ENCODE measurements at regions not wholly inside any gene's neighbourhood (a gene's known extent, or its start where the extent isn't known, plus 50 kb on each side); places are given as distances from the start of the nearest gene placed in this dataset.

GRCh38 chrX:148372925-148373324, 127.5 kb upstream of the AFF2 start:
- no peak for DNase-seq

DNA sequence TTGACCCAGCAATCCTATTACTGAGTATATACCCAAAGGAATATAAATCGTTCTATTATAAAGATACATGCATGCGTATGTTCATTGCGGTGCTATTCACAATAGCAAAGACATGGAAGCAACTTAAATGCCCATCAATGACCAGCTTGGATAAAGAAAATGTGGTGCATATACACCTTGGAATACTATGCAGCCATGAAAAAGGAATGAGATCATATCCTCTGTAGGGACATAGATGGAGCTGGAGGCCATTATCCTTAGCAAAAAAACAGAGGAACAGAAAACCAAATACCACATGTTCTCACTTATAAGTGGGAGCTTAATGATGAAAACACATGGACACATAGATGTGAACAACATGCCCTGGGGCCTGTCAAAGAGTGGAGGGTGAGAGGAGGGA, 124.1 kb upstream of the AFF2 start:
- DNase-seq = no peak

DNA sequence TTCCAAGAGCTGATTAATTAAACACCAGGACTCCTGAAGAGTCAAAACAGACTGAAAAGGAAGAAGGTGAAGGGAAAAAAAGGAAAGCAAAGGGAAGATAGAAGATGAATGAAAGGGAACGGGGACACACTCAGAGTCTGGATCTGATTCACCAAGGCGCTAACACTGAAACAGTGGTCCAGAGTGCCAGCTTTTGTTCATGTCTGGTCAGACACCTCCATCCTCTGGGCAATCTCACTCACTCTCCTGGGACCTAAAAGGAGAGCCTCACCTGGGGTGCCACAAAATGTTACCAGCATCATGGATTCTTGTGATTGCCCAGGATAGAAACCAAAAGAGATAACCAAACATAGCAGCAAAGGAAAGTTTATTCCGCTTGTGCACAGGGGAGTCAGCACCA, 120.3 kb upstream of the AFF2 start:
- peak in 1 of 2 experiments; percentile 4 for DNase-seq

- peak; percentile 23 to 37 for DNase-seq
Observed at GRCh38 chrX:148380650-148381561, 119.5 kb upstream of the AFF2 start.

DNA sequence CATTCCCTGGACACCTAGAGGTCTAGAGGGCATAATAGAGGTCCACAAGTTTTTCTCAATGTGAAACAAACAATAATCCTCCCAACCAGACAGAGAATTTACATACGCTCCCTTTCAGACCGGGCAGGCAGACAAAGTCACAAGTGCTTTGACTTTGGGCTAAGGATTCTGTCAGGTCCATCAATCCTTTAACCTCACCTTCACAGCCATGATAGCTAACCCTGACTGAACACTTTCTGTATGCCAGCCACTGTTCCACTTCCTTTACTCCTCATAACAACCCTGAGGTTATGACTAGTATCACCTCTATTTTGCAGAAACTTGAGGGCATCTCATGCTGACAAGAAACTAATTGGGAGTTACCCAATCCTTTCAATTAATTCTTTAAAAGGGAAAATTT, 118.8 kb upstream of the AFF2 start:
- DNase-seq = peak in 1 of 2 experiments; percentile 2

- no peak for DNase-seq
Observed at GRCh38 chrX:148382983-148383382, 117.4 kb upstream of the AFF2 start.

- no peak for DNase-seq
Observed at GRCh38 chrX:148385471-148385870, 114.9 kb upstream of the AFF2 start.

GRCh38 chrX:148389629-148390028, 110.8 kb upstream of the AFF2 start:
- no peak for DNase-seq

- no peak for DNase-seq
Observed at GRCh38 chrX:148412006-148412405, 88.4 kb upstream of the AFF2 start.

- DNase-seq = no peak
Observed at GRCh38 chrX:148416142-148416541, 84.3 kb upstream of the AFF2 start.

DNA sequence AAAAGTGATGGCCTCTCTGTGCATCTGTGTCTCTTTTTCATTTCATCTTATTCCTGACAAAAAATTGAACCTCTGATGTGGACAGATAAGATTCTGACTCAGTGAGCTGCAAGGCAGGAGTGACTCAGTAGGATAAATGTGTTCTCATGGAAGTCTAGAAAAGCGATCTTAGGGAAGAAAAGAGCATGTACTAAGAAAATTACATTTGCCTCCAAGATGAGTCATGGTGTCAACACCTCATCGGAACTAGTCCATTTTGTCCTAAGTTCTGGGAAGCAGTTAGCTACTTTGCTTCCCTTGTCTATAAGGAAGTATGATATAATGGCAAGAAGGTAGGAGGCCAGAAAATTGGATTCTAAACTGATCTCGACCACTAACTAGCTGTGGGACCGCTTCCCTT, 83.5 kb upstream of the AFF2 start:
- DNase-seq = no peak

DNA sequence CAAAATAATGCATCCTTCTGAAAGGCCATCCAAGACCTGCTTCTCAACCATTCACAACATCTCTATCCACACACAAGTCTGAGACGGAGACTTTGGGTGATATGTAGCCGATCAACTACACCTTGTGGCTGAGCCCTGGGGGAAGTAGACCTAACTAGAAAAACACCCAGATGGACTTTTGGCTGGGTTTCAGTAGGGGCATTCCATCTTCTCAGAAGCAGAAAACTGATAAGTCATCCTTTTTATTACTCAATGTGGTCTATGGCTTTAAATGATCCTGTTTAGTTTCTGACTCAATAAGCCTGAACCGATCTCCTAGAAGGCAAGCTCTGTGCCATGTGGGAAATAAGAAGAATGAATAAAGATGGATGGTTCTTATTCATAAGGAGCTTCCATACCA, 82.5 kb upstream of the AFF2 start:
- DNase-seq = no peak

- no peak for DNase-seq
Observed at GRCh38 chrX:148422526-148422925, 77.9 kb upstream of the AFF2 start.

DNA sequence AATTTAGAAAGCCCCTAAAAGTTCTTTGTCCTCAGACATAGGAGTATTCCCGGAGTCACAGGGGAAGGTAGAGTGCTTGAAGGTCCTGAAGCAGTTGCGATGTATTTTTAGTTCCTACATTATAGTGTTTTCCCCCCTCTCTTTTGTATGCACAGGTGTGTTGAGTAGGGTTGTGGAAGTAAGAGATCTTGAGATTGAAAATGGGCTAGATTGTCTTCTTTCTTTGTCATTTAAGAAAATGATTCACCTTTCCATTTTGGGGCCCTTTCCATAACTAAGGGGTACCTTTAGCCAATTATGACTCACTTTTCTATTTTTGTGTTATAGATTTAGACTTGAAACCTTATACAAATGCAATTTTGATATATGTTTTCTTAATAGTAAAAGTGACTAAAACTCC, 75.8 kb upstream of the AFF2 start:
- no peak for DNase-seq

- DNase-seq = no peak
Observed at GRCh38 chrX:148426467-148426866, 74.0 kb upstream of the AFF2 start.

DNA sequence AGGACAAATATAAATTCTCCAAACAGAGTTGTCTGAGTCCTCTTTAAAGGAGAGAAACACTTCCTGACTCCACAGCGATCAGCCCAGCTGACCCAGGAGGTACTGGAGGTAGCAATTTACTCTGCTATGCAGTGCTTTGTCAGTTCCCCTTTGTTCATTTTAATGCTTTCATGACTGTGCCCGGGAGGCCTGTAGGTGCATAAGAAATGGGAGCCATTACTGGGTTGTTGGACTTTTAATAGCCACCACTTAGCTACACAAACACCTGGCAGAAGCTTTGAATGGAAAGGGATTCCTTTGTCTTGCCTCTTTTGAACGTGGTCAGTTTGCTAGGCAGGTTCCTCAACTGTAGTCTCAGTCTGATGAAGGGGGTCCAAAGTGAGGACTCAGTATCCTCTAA, 59.0 kb upstream of the AFF2 start:
- DNase-seq = no peak

DNA sequence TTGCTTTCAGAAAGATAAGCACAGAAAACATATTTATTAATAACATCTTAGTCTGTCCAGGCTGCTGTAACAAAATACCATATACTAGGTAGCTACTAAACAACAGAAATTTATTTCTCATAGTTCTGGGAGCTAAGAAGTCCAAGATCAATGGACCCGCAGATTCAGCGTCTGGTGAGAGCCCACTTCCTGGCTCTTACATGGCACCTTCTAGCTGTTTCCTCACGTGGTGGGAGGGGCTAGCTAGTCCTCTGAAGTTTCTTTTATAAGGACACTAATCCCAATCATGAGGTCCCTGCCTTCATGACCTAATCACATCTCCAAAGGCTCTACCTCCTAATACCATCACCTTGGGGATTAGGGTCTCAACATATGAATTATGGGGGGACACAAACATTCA, 57.2 kb upstream of the AFF2 start:
- DNase-seq = no peak

DNA sequence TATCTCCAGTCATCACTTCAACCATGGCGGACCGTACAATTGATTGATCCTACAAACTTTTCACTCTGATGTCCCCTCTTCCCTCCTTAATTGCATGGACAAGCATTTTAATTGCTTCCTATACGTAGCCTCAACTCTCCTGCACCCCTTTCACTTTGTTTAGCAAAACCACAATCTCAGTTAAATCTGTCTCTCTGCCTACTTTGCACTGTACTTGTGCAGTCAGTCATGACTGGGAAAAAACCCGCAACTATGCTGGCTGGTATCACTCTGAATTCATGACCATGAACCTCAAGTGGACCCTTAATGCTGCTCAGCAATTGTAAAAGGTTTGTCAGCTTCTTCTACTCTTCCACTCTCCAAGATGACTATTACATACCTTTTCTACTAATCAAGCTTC, 51.7 kb upstream of the AFF2 start:
- no peak for DNase-seq
